Stomach smooth muscle (tissue), 2 donors: ENCODE measurements at regions not wholly inside any gene's neighbourhood (a gene's known extent, or its start where the extent isn't known, plus 50 kb on each side); places are given as distances from the start of the nearest gene placed in this dataset.

Experiments
- H3K27ac ChIP-seq: one replicate; pipeline ENCODE4 v1.7.0; 2013; ENCODE audit warnings: mild to moderate bottlenecking, low read length, inconsistent platforms
- H3K27me3 ChIP-seq, 2 donors: one replicate each; pipeline ENCODE4 v1.7.0; 2013; ENCODE audit warnings: low read length in 2 of 2; ENCODE audit not compliant: insufficient read depth in 2 of 2, control insufficient read depth in 1 of 2
- H3K36me3 ChIP-seq, 2 donors: one replicate each; pipeline ENCODE4 v1.7.0; 2013; ENCODE audit warnings: low read length in 2 of 2; ENCODE audit not compliant: control insufficient read depth in 2 of 2, insufficient read depth in 2 of 2
- H3K4me1 ChIP-seq: one replicate; pipeline ENCODE4 v1.7.0; 2013; ENCODE audit warnings: low read length; ENCODE audit not compliant: control insufficient read depth, insufficient read depth
- H3K4me3 ChIP-seq, 2 donors: one replicate each; pipeline ENCODE4 v1.7.0; 2013; ENCODE audit warnings: low read length in 2 of 2
- H3K9ac ChIP-seq, 2 donors: one replicate each; pipeline ENCODE4 v1.7.0; 2013; ENCODE audit warnings: low read length in 2 of 2, mild to moderate bottlenecking in 1 of 2
- H3K9me3 ChIP-seq, 2 donors: one replicate each; pipeline ENCODE4 v1.7.0; 2013; ENCODE audit warnings: low read length in 2 of 2; ENCODE audit not compliant: control insufficient read depth in 2 of 2
- donor health status: healthy.
- donor health status: Pancreatic carcinoma.

- Histone ChIP-seq H3K9me3 (no peaks in the 10 kb centered on the region), H3K9ac (no peak overlapping the region), H3K27me3 (no peaks in the 10 kb centered on the region), H3K36me3 (no peaks in the 10 kb centered on the region), H3K4me3 (no peak overlapping the region), H3K27ac (no peak overlapping the region), H3K4me1 (no peaks in the 10 kb centered on the region)
Observed at GRCh38 chr13:80284290-80284689, 56.6 kb downstream of the SPRY2 start.

GRCh38 chr13:80278706-80279105 is 62.2 kb downstream of the SPRY2 start:
- H3K9ac ChIP-seq = no peak overlapping the region
- no peak overlapping the region for H3K27ac ChIP-seq
- no peaks in the 10 kb centered on the region for H3K36me3 ChIP-seq
- no peaks in the 10 kb centered on the region for H3K4me1 ChIP-seq
- H3K4me3 ChIP-seq = no peak overlapping the region
- H3K9me3 ChIP-seq = no peaks in the 10 kb centered on the region
- no peaks in the 10 kb centered on the region for H3K27me3 ChIP-seq

- H3K9me3 ChIP-seq = no peaks in the 10 kb centered on the region
- no peak overlapping the region for H3K4me3 ChIP-seq
- no peaks in the 10 kb centered on the region for H3K27me3 ChIP-seq
- no peak overlapping the region for H3K9ac ChIP-seq
- H3K4me1 ChIP-seq = no peaks in the 10 kb centered on the region
- H3K36me3 ChIP-seq = no peaks in the 10 kb centered on the region
- H3K27ac ChIP-seq = no peak overlapping the region
Observed at GRCh38 chr13:80276371-80277289, 64.3 kb downstream of the SPRY2 start.

- no peak overlapping the region for H3K9ac ChIP-seq
- no peaks in the 10 kb centered on the region for H3K27me3 ChIP-seq
- H3K9me3 ChIP-seq = no peaks in the 10 kb centered on the region
- no peak overlapping the region for H3K27ac ChIP-seq
- no peak overlapping the region for H3K4me3 ChIP-seq
- no peaks in the 10 kb centered on the region for H3K36me3 ChIP-seq
- no peaks in the 10 kb centered on the region for H3K4me1 ChIP-seq
Observed at GRCh38 chr13:80274643-80275042, 66.3 kb downstream of the SPRY2 start.

- Histone ChIP-seq H3K4me1 (no peaks in the 10 kb centered on the region), H3K36me3 (no peaks in the 10 kb centered on the region), H3K9ac (no peak overlapping the region), H3K27me3 (no peaks in the 10 kb centered on the region), H3K4me3 (no peak overlapping the region), H3K9me3 (no peaks in the 10 kb centered on the region), H3K27ac (no peak overlapping the region)
Observed at GRCh38 chr13:80273718-80274117, 67.2 kb downstream of the SPRY2 start.

- H3K27ac ChIP-seq = no peak overlapping the region
- no peaks in the 10 kb centered on the region for H3K4me1 ChIP-seq
- no peaks in the 10 kb centered on the region for H3K36me3 ChIP-seq
- H3K27me3 ChIP-seq = no peaks in the 10 kb centered on the region
- H3K9me3 ChIP-seq = no peaks in the 10 kb centered on the region
- no peak overlapping the region for H3K4me3 ChIP-seq
- H3K9ac ChIP-seq = no peak overlapping the region
Observed at GRCh38 chr13:80265348-80265747, 75.6 kb downstream of the SPRY2 start.

- H3K9ac ChIP-seq = no peak overlapping the region
- H3K4me3 ChIP-seq = no peak overlapping the region
- H3K9me3 ChIP-seq = no peaks in the 10 kb centered on the region
- H3K36me3 ChIP-seq = no peaks in the 10 kb centered on the region
- H3K4me1 ChIP-seq = no peaks in the 10 kb centered on the region
- H3K27ac ChIP-seq = no peak overlapping the region
- H3K27me3 ChIP-seq = no peaks in the 10 kb centered on the region
Observed at GRCh38 chr13:80263745-80264513, 77.0 kb downstream of the SPRY2 start.

GRCh38 chr13:80262051-80262695 is 78.8 kb downstream of the SPRY2 start:
- Histone ChIP-seq H3K9ac (no peak overlapping the region), H3K9me3 (no peaks in the 10 kb centered on the region), H3K27me3 (no peaks in the 10 kb centered on the region)

GRCh38 chr13:80259159-80259558 is 81.8 kb downstream of the SPRY2 start:
- no peaks in the 10 kb centered on the region for H3K4me1 ChIP-seq
- no peak overlapping the region for H3K9ac ChIP-seq
- no peaks in the 10 kb centered on the region for H3K9me3 ChIP-seq
- H3K27me3 ChIP-seq = no peaks in the 10 kb centered on the region
- H3K36me3 ChIP-seq = no peaks in the 10 kb centered on the region
- no peak overlapping the region for H3K4me3 ChIP-seq
- H3K27ac ChIP-seq = no peak overlapping the region

More at GRCh38 chr13:80262051-80262695, 78.8 kb downstream of the SPRY2 start:
- Histone ChIP-seq H3K4me3 (no peak overlapping the region), H3K36me3 (no peaks in the 10 kb centered on the region), H3K27ac (no peak overlapping the region), H3K4me1 (no peaks in the 10 kb centered on the region)

- no peaks in the 10 kb centered on the region for H3K9me3 ChIP-seq
- H3K27ac ChIP-seq = no peak overlapping the region
- no peak overlapping the region for H3K9ac ChIP-seq
- no peak overlapping the region for H3K4me3 ChIP-seq
- no peaks in the 10 kb centered on the region for H3K4me1 ChIP-seq
- no peaks in the 10 kb centered on the region for H3K27me3 ChIP-seq
- no peaks in the 10 kb centered on the region for H3K36me3 ChIP-seq
Observed at GRCh38 chr13:80256352-80256932, 84.5 kb downstream of the SPRY2 start.
